ENCODE measurements at regions not wholly inside any gene's neighbourhood (a gene's known extent, or its start where the extent isn't known, plus 50 kb on each side); places are given as distances from the start of the nearest gene placed in this dataset.

DNA sequence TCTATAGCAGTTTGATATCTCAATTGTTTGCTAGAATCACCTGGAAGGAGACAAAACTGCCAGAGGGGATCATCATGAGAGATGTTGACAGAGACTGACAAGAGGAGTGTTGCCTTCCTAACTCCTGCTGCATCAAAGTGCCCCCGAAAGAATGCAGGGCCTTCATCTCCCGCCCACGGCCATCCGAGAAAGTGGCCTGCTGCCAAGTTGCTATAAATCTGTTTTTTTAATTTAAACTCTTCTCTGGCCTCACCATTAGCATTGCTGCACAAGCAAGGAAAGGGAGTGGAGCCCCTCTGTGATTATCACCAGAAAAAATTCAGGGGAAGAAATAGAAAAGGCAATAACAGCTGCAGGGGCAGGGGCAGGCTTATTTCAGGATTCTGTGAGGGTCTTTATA lies 238.1 kb upstream of the EPHA4 start:
- Histone ChIP-seq H3K4me3 (no peak overlapping the region), H3K79me2 (no peaks in the 10 kb centered on the region), H3K27ac (no peak overlapping the region), H3K9me3 (ENCODE audit: low read depth) (no peaks in the 10 kb centered on the region), H3K4me1 (ENCODE audit: insufficient read depth) (peaks cover 4% of the 10 kb centered on the region), H3K9me2 (replicated peaks; ENCODE audit: insufficient read depth) (no peaks in the 10 kb centered on the region), H3K27me3 (no peaks in the 10 kb centered on the region), H4K20me1 (ENCODE audit: insufficient read depth, poor library complexity, severe bottlenecking) (no peaks in the 10 kb centered on the region), H3K4me2 (no peak overlapping the region), H3K36me3 (replicated peaks; ENCODE audit: insufficient read depth, low read depth) (no peaks in the 10 kb centered on the region), H2AFZ (no peak overlapping the region)
- WGBS (ENCODE audit: low lambda C conversion rate, missing lambda C conversion rate): 24% methylated on average over 4 of the region's 4 CpGs
- TF ChIP-seq, protein P1, sequence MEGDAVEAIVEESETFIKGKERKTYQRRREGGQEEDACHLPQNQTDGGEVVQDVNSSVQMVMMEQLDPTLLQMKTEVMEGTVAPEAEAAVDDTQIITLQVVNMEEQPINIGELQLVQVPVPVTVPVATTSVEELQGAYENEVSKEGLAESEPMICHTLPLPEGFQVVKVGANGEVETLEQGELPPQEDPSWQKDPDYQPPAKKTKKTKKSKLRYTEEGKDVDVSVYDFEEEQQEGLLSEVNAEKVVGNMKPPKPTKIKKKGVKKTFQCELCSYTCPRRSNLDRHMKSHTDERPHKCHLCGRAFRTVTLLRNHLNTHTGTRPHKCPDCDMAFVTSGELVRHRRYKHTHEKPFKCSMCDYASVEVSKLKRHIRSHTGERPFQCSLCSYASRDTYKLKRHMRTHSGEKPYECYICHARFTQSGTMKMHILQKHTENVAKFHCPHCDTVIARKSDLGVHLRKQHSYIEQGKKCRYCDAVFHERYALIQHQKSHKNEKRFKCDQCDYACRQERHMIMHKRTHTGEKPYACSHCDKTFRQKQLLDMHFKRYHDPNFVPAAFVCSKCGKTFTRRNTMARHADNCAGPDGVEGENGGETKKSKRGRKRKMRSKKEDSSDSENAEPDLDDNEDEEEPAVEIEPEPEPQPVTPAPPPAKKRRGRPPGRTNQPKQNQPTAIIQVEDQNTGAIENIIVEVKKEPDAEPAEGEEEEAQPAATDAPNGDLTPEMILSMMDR (IDR thresholded peaks at IDR 0.05; ENCODE audit: poor library complexity): no peak
- TF ChIP-seq EZH2phosphoT487 (IDR thresholded peaks at IDR 0.05; ENCODE audit: low read depth, severe bottlenecking, unreplicated experiment) (no peak), EZH2 (IDR thresholded peaks at IDR 0.05; ENCODE audit: borderline replicate concordance) (no peak)
- DNase-seq (ENCODE audit: low spot score): no peak

DNA sequence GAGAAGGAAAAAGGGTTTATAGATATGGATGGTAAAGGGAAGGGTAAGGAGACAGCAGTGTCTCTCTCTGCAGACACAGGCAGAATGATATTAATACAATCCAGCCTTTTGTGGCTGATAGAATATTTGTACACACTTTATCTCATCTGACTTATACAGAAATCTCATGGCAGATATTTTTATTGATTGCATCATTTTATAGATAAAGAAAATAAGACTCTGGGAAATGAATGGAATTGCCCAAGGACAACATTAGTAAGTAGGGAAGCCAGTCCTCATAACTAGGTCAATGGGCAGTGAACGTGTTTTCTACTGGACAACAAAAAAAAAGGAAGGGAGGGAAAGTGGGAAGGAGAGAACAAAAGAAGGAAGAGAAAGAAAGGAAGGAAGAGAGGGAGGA lies 236.4 kb upstream of the EPHA4 start:
- H3K4me1 ChIP-seq (ENCODE audit: insufficient read depth): peaks cover 4% of the 10 kb centered on the region
- no peak overlapping the region for H2AFZ ChIP-seq
- no peaks in the 10 kb centered on the region for H3K9me3 ChIP-seq (ENCODE audit: low read depth)
- no peak overlapping the region for H3K27ac ChIP-seq
- H3K4me3 ChIP-seq: no peak overlapping the region
- H3K4me2 ChIP-seq: no peak overlapping the region
- 90% methylated on average over 1 of the region's 1 CpG for WGBS (ENCODE audit: low lambda C conversion rate, missing lambda C conversion rate)
- TF ChIP-seq EZH2 (IDR thresholded peaks at IDR 0.05; ENCODE audit: borderline replicate concordance): no peak
- no peak for TF ChIP-seq EZH2phosphoT487 (IDR thresholded peaks at IDR 0.05; ENCODE audit: low read depth, severe bottlenecking, unreplicated experiment)
- TF ChIP-seq, protein P1 (IDR thresholded peaks at IDR 0.05; ENCODE audit: poor library complexity): no peak
- no peaks in the 10 kb centered on the region for H4K20me1 ChIP-seq (ENCODE audit: insufficient read depth, poor library complexity, severe bottlenecking)
- no peaks in the 10 kb centered on the region for H3K27me3 ChIP-seq
- no peaks in the 10 kb centered on the region for H3K9me2 ChIP-seq (replicated peaks; ENCODE audit: insufficient read depth)
- DNase-seq (ENCODE audit: low spot score): no peak
- H3K36me3 ChIP-seq (replicated peaks; ENCODE audit: insufficient read depth, low read depth): no peaks in the 10 kb centered on the region
- H3K79me2 ChIP-seq: no peaks in the 10 kb centered on the region

DNA sequence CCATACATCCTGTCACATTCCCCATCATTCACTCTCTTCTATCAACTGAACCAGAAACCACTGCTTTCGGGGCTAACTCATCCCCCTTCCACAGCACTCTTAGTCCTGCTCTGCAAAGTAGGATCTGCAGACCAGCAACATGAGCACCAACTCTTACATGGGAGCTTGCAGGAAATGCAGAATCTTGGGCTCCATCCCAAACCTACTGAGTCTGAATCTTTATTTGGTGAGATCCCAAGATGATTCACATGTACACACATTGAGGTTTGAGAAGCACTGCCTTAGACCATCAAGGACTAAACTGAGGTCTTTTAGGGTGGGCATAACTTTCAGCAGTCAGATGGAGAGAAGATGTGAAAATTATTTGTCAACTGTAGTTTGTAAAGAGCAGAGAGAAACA lies 235.6 kb upstream of the EPHA4 start:
- Histone ChIP-seq H3K4me2 (no peak overlapping the region), H3K4me3 (no peak overlapping the region), H3K79me2 (no peaks in the 10 kb centered on the region), H2AFZ (no peak overlapping the region), H3K27me3 (no peaks in the 10 kb centered on the region), H3K9me2 (replicated peaks; ENCODE audit: insufficient read depth) (no peaks in the 10 kb centered on the region), H3K36me3 (replicated peaks; ENCODE audit: insufficient read depth, low read depth) (no peaks in the 10 kb centered on the region), H3K9me3 (ENCODE audit: low read depth) (no peaks in the 10 kb centered on the region), H3K27ac (no peak overlapping the region), H4K20me1 (ENCODE audit: insufficient read depth, poor library complexity, severe bottlenecking) (no peaks in the 10 kb centered on the region), H3K4me1 (ENCODE audit: insufficient read depth) (peaks cover 4% of the 10 kb centered on the region)
- 90% methylated on average over 1 of the region's 1 CpG for WGBS (ENCODE audit: low lambda C conversion rate, missing lambda C conversion rate)
- TF ChIP-seq, protein P1 (IDR thresholded peaks at IDR 0.05; ENCODE audit: poor library complexity): no peak
- DNase-seq (ENCODE audit: low spot score): no peak

DNA sequence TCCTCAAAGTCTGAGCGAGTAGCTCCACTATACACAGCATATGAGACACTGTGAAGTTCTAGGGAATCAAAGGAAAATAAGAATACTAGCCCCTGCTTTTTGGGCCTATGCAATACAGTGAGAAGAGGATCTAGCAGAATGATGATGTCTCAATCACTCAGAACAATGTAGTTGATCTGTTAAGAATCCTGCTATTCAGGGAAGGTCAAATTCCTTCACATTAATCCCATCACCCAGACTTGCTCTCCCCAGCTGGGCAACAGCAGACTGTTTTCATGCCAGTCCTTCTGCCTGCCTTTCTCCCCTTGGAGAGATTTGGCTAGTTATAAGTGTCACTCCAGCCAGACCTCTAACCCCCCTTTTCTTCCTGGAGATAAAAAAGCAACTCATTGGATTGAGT lies 230.0 kb upstream of the EPHA4 start:
- no peaks in the 10 kb centered on the region for H3K4me1 ChIP-seq (ENCODE audit: insufficient read depth)
- H3K4me3 ChIP-seq: no peak overlapping the region
- no peak overlapping the region for H2AFZ ChIP-seq
- no peak for TF ChIP-seq EZH2phosphoT487 (IDR thresholded peaks at IDR 0.05; ENCODE audit: low read depth, severe bottlenecking, unreplicated experiment)
- TF ChIP-seq EZH2 (IDR thresholded peaks at IDR 0.05; ENCODE audit: borderline replicate concordance): no peak
- TF ChIP-seq, protein P1 (IDR thresholded peaks at IDR 0.05; ENCODE audit: poor library complexity): no peak
- no peaks in the 10 kb centered on the region for H4K20me1 ChIP-seq (ENCODE audit: insufficient read depth, poor library complexity, severe bottlenecking)
- H3K27ac ChIP-seq: no peak overlapping the region
- no peaks in the 10 kb centered on the region for H3K9me3 ChIP-seq (ENCODE audit: low read depth)
- H3K79me2 ChIP-seq: no peaks in the 10 kb centered on the region
- no peaks in the 10 kb centered on the region for H3K36me3 ChIP-seq (replicated peaks; ENCODE audit: insufficient read depth, low read depth)
- DNase-seq (ENCODE audit: low spot score): no peak
- H3K4me2 ChIP-seq: no peak overlapping the region
- no peaks in the 10 kb centered on the region for H3K9me2 ChIP-seq (replicated peaks; ENCODE audit: insufficient read depth)
- H3K27me3 ChIP-seq: no peaks in the 10 kb centered on the region
- 100% methylated on average over 1 of the region's 1 CpG for WGBS (ENCODE audit: low lambda C conversion rate, missing lambda C conversion rate)
